ENCODE measurements at regions not wholly inside any gene's neighbourhood (a gene's known extent, or its start where the extent isn't known, plus 50 kb on each side); places are given as distances from the start of the nearest gene placed in this dataset.

DNA sequence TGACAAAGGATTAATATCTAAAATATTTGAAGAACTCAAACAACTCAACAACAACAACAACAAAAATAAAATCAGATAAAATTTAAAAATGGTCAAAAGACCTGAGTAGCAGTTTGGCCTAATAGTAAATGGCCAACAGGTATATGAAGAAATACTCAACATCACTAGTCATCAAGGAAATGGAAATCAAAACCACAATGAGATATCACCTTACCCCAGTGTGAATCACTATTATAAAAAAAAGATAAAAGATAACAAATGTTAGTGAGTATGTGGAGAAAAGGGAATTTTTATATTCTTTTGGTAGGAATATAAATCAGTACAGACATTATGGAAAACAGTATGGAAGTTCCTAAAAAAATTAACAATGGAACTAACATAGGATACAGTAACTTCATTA, 247.9 kb upstream of the TRPC7 start:
- TF ChIP-seq, protein P1, sequence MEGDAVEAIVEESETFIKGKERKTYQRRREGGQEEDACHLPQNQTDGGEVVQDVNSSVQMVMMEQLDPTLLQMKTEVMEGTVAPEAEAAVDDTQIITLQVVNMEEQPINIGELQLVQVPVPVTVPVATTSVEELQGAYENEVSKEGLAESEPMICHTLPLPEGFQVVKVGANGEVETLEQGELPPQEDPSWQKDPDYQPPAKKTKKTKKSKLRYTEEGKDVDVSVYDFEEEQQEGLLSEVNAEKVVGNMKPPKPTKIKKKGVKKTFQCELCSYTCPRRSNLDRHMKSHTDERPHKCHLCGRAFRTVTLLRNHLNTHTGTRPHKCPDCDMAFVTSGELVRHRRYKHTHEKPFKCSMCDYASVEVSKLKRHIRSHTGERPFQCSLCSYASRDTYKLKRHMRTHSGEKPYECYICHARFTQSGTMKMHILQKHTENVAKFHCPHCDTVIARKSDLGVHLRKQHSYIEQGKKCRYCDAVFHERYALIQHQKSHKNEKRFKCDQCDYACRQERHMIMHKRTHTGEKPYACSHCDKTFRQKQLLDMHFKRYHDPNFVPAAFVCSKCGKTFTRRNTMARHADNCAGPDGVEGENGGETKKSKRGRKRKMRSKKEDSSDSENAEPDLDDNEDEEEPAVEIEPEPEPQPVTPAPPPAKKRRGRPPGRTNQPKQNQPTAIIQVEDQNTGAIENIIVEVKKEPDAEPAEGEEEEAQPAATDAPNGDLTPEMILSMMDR (conservative IDR thresholded peaks at IDR 0.05 in 1 of 2, IDR thresholded peaks at IDR 0.05 in 1 of 2; ENCODE audit: low read depth in 1 of 2, low read length in 2 of 2) = no peak
- no peak for TF ChIP-seq EZH2 (IDR thresholded peaks at IDR 0.05; ENCODE audit: low read length, missing control alignments)
